Glutamatergic neuron (in vitro differentiated cells): ENCODE measurements at regions not wholly inside any gene's neighbourhood (a gene's known extent, or its start where the extent isn't known, plus 50 kb on each side); places are given as distances from the start of the nearest gene placed in this dataset.

Experiments used
- DNase-seq: peaks from one replicate; pipeline ENCODE4 v3.0.0; 2022
- H3K27ac Mint-ChIP-seq: one replicate; pipeline ENCODE4 v1.8.0; 2020; ENCODE audit warnings: mild to moderate bottlenecking, mixed read lengths, inconsistent platforms; ENCODE audit not compliant: unreplicated experiment
- H3K27me3 Mint-ChIP-seq: one replicate; pipeline ENCODE4 v1.8.0; 2020; ENCODE audit warnings: mild to moderate bottlenecking, moderate library complexity, mixed read lengths, inconsistent platforms; ENCODE audit not compliant: unreplicated experiment
- H3K36me3 Mint-ChIP-seq: one replicate; pipeline ENCODE4 v1.8.0; 2020; ENCODE audit warnings: mild to moderate bottlenecking, mixed read lengths, inconsistent platforms; ENCODE audit not compliant: unreplicated experiment
- H3K4me1 Mint-ChIP-seq: one replicate; pipeline ENCODE4 v1.8.0; 2020; ENCODE audit warnings: mild to moderate bottlenecking, low read depth, mixed read lengths, inconsistent platforms; ENCODE audit not compliant: unreplicated experiment
- H3K4me3 Mint-ChIP-seq: one replicate; pipeline ENCODE4 v1.8.0; 2020; ENCODE audit warnings: mild to moderate bottlenecking, mixed read lengths, inconsistent platforms; ENCODE audit not compliant: unreplicated experiment
- H3K9me3 Mint-ChIP-seq: one replicate; pipeline ENCODE4 v1.8.0; 2020; ENCODE audit warnings: mild to moderate bottlenecking, moderate library complexity, mixed read lengths, inconsistent platforms; ENCODE audit not compliant: unreplicated experiment
- TF ChIP-seq, protein P1 (sequence below): fragments of 200-600 bp; sonication (generic); IDR thresholded peaks from one replicate; pipeline ENCODE4 v1.5.0; 2021; ENCODE audit not compliant: partially characterized antibody, unreplicated experiment

DNA sequence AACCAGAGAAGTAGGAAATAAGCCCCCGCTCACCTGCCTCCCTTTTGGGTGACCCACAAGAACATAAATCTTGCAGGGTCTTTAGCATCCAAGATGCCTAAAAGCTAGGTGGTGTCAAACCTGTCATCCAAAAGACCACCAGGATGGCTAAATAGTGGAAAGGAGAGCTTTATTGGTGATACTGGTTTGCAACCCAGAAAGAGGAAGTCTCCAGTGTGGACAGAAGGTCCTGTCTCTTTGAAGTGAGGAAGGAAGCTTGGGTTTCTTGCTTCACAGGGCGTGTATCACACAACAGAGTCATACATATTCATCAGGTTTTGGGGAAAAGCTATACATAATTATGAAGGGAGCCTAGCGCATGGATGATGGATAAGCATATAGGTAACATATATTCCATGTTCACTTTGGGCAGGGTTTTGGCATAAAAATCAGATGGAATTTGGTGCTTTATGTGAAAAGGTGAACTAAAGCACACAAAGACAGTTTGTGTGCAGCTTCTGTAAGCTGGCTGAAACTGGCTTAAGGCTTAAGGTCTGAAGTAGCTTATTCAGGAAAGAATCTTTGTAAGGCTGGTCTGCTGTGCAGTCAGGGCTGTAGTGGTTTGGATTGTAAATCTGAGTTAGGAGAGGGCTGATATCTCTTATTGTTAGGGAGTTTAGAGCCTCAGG is 68.4 kb upstream of the EPCAM start:
- Mint-ChIP-seq H3K36me3 (no peaks in the 10 kb centered on the region), H3K4me1 (peaks cover 3% of the 10 kb centered on the region), H3K9me3 (no peaks in the 10 kb centered on the region), H3K27me3 (peaks cover 2% of the 10 kb centered on the region), H3K4me3 (no peak overlapping the region), H3K27ac (no peak overlapping the region)
- TF ChIP-seq, protein P1, sequence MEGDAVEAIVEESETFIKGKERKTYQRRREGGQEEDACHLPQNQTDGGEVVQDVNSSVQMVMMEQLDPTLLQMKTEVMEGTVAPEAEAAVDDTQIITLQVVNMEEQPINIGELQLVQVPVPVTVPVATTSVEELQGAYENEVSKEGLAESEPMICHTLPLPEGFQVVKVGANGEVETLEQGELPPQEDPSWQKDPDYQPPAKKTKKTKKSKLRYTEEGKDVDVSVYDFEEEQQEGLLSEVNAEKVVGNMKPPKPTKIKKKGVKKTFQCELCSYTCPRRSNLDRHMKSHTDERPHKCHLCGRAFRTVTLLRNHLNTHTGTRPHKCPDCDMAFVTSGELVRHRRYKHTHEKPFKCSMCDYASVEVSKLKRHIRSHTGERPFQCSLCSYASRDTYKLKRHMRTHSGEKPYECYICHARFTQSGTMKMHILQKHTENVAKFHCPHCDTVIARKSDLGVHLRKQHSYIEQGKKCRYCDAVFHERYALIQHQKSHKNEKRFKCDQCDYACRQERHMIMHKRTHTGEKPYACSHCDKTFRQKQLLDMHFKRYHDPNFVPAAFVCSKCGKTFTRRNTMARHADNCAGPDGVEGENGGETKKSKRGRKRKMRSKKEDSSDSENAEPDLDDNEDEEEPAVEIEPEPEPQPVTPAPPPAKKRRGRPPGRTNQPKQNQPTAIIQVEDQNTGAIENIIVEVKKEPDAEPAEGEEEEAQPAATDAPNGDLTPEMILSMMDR, result no peak
- no peak for DNase-seq

DNA sequence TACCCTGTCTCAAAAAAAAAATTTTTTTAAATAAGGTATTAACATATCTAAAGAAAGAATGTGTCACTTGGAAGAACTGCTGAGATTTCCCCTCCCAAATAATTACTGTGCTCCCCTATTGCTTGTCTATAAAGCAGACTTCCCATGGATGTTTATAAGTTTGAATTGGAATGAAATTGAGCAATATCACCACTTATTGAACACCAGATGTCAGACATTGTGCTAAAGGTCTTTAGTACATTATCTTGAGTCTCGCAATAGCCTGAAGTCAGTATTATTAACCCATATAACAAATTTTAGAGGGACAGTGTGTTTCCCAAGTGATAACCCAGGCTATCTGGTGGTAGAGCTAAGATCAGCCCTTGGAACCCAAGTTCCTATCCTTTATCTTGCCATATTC is 69.0 kb upstream of the EPCAM start:
- no peak for DNase-seq
- H3K36me3 Mint-ChIP-seq, result no peaks in the 10 kb centered on the region
- peaks cover 2% of the 10 kb centered on the region for H3K27me3 Mint-ChIP-seq
- H3K9me3 Mint-ChIP-seq, result no peaks in the 10 kb centered on the region
- peaks cover 3% of the 10 kb centered on the region for H3K4me1 Mint-ChIP-seq
- TF ChIP-seq, protein P1, result no peak
- H3K27ac Mint-ChIP-seq, result no peak overlapping the region
- no peak overlapping the region for H3K4me3 Mint-ChIP-seq

DNA sequence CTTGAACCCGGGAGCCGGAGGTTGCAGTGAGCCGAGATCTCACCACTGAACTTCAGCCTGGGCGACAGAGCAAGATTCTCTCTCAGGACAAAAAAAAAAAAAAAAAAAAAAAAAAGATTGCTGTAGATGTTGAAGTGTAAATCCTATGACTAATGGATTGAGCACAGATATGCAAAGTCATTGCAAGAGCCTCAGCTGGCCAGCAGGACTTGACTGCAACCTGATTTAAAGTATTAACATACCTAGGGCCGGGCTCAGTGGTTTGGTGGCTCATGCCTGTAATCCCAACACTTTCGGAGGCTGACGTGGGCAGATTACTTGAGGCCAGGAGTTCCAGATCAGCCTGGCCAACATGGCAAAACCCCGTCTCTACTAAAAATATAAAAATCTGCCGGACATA is 69.6 kb upstream of the EPCAM start:
- Mint-ChIP-seq H3K27me3 (peaks cover 2% of the 10 kb centered on the region), H3K36me3 (no peaks in the 10 kb centered on the region), H3K9me3 (no peaks in the 10 kb centered on the region), H3K27ac (no peak overlapping the region), H3K4me3 (no peak overlapping the region), H3K4me1 (peaks cover 3% of the 10 kb centered on the region)
- no peak for DNase-seq
- TF ChIP-seq, protein P1, result no peak

DNA sequence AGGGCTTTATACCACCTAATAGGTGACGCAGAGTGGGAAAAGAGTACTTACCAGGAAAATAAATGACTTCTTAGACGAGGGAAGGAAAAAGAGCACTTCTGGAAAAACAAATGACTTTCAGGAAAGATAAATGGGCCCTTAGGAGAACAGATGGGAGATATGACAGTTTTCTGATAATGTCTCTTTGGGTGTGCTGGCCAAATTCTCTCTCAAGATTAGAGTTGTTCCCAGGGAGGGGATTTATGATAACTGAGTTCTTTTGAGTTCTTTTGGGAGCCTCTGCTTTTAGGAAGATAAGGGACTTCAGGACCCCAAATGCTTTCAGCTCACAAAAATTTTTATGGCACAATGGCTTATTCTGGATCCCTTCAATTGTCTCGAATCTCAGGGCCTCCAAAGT is 70.3 kb upstream of the EPCAM start:
- peaks cover 3% of the 10 kb centered on the region for H3K27me3 Mint-ChIP-seq
- H3K4me1 Mint-ChIP-seq, result peaks cover 3% of the 10 kb centered on the region
- H3K4me3 Mint-ChIP-seq, result no peak overlapping the region
- H3K27ac Mint-ChIP-seq, result no peak overlapping the region
- DNase-seq, result no peak
- TF ChIP-seq, protein P1, result no peak
- no peaks in the 10 kb centered on the region for H3K9me3 Mint-ChIP-seq
- no peaks in the 10 kb centered on the region for H3K36me3 Mint-ChIP-seq

DNA sequence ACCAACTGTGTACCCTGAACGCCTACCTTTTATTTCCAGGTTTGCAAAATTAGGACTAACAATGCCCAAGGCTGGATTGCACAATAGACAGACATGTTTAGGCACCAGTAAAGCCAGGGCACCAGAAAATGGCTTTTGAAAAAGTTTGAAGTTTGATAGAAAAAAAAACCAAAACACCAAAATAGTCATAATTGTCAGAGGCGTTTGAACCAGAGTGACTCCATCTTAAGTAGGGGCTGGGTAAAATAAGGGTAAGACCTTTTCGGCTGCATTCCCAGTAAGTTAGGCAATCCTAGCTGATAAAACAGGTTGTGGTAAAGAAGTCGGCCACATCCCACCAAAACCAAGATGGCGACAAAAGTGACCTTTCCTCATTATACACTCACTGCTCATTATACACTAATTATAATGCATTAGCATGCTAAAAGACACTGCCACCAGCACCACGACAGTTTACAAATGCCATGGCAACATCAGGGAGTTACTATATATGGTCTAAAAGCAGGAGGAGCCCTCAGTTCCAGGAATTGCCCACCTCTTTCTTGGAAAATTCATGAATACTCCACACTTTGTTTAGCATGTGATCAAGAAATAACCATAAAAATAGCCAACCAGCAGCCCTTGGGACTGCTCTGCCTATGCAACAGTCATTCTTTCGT is 71.2 kb upstream of the EPCAM start:
- H3K4me1 Mint-ChIP-seq, result peaks cover 3% of the 10 kb centered on the region
- no peak overlapping the region for H3K27ac Mint-ChIP-seq
- peaks cover 3% of the 10 kb centered on the region for H3K27me3 Mint-ChIP-seq
- TF ChIP-seq, protein P1, result no peak
- no peak for DNase-seq
- no peak overlapping the region for H3K4me3 Mint-ChIP-seq
- no peaks in the 10 kb centered on the region for H3K9me3 Mint-ChIP-seq
- no peaks in the 10 kb centered on the region for H3K36me3 Mint-ChIP-seq
